ENCODE measurements at regions not wholly inside any gene's neighbourhood (a gene's known extent, or its start where the extent isn't known, plus 50 kb on each side); places are given as distances from the start of the nearest gene placed in this dataset.
"Not testable (repeated sequence)": the region's sequence is repeated elsewhere in the genome, so short reads cannot be mapped to it uniquely, and the experiment has no call there.

- TF ChIP-seq CTCF (IDR thresholded peaks at IDR 0.05; ENCODE audit: extremely low read depth, insufficient read depth, missing control alignments): no peak
- in situ Hi-C loops (cut with MboI; ENCODE audit: low pct_unique_long_range_greater_than_20kb, low sequenced_read_pairs, unreplicated experiment): no loop called here
- DNase-seq (ENCODE audit: low spot score): no peak
Observed at GRCh38 chr6:170039156-170040114, 251.4 kb downstream of the DLL1 start.

GRCh38 chr6:170038708-170039107 is 252.2 kb downstream of the DLL1 start:
- in situ Hi-C loops (cut with MboI; ENCODE audit: low pct_unique_long_range_greater_than_20kb, low sequenced_read_pairs, unreplicated experiment): no loop called here
- DNase-seq (ENCODE audit: low spot score): no peak

GRCh38 chr6:170038251-170038650 is 252.6 kb downstream of the DLL1 start:
- in situ Hi-C loops (cut with MboI; ENCODE audit: low pct_unique_long_range_greater_than_20kb, low sequenced_read_pairs, unreplicated experiment): no loop called here
- DNase-seq (ENCODE audit: low spot score): no peak
- no peak for TF ChIP-seq CTCF (IDR thresholded peaks at IDR 0.05; ENCODE audit: extremely low read depth, insufficient read depth, missing control alignments)

More at GRCh38 chr6:170038708-170039107, 252.2 kb downstream of the DLL1 start:
- TF ChIP-seq CTCF (IDR thresholded peaks at IDR 0.05; ENCODE audit: extremely low read depth, insufficient read depth, missing control alignments): no peak

- no peak for TF ChIP-seq CTCF (IDR thresholded peaks at IDR 0.05; ENCODE audit: extremely low read depth, insufficient read depth, missing control alignments)
- in situ Hi-C loops (cut with MboI; ENCODE audit: low pct_unique_long_range_greater_than_20kb, low sequenced_read_pairs, unreplicated experiment): no loop called here
- DNase-seq (ENCODE audit: low spot score): no peak
Observed at GRCh38 chr6:170037541-170038250, 253.2 kb downstream of the DLL1 start.

- in situ Hi-C loops (cut with MboI; ENCODE audit: low pct_unique_long_range_greater_than_20kb, low sequenced_read_pairs, unreplicated experiment): no loop called here
- no peak for DNase-seq (ENCODE audit: low spot score)
- no peak for TF ChIP-seq CTCF (IDR thresholded peaks at IDR 0.05; ENCODE audit: extremely low read depth, insufficient read depth, missing control alignments)
Observed at GRCh38 chr6:170036916-170037315, 254.0 kb downstream of the DLL1 start.

- DNase-seq (ENCODE audit: low spot score); in situ Hi-C loops (cut with MboI; ENCODE audit: low pct_unique_long_range_greater_than_20kb, low sequenced_read_pairs, unreplicated experiment): not testable (repeated sequence)
Observed at GRCh38 chr6:170036367-170036766, 254.5 kb downstream of the DLL1 start.

- in situ Hi-C loops (cut with MboI; ENCODE audit: low pct_unique_long_range_greater_than_20kb, low sequenced_read_pairs, unreplicated experiment): no loop called here
- no peak for DNase-seq (ENCODE audit: low spot score)
- no peak for TF ChIP-seq CTCF (IDR thresholded peaks at IDR 0.05; ENCODE audit: extremely low read depth, insufficient read depth, missing control alignments)
Observed at GRCh38 chr6:170035901-170036304, 255.0 kb downstream of the DLL1 start.

Measured in GM13977 (cell line).